Neural progenitor cell (in vitro differentiated cells): ENCODE measurements at regions not wholly inside any gene's neighbourhood (a gene's known extent, or its start where the extent isn't known, plus 50 kb on each side); places are given as distances from the start of the nearest gene placed in this dataset.

Experiments
- DNase-seq: peaks from one replicate; pipeline ENCODE4 v3.0.0-alpha.2; 2016; ENCODE audit warnings: low spot score
- H2AFZ ChIP-seq: fragments of 200-600 bp; sonication (generic); replicated peaks from 2 replicates; pipeline ENCODE4 v1.6.1; 2016; ENCODE audit warnings: antibody characterized with exemption
- H3F3A ChIP-seq: fragments of 200-600 bp; sonication (generic); 2 replicates; pipeline ENCODE4 v1.6.1; 2016; ENCODE audit warnings: antibody characterized with exemption, low read depth
- H3K27ac ChIP-seq: fragments of 200-600 bp; sonication (generic); 2 replicates; pipeline ENCODE4 v1.5.1; 2016; ENCODE audit warnings: mild to moderate bottlenecking
- H3K27me3 ChIP-seq: fragments of 200-600 bp; sonication (generic); 2 replicates; pipeline ENCODE4 v1.6.1; 2016; ENCODE audit warnings: mild to moderate bottlenecking, moderate library complexity
- H3K36me3 ChIP-seq: fragments of 200-600 bp; sonication (generic); 2 replicates; pipeline ENCODE4 v1.5.1; 2016
- H3K4me1 ChIP-seq: fragments of 200-600 bp; sonication (generic); 2 replicates; pipeline ENCODE4 v1.6.1; 2016; ENCODE audit warnings: mixed run types
- H3K4me2 ChIP-seq: fragments of 200-600 bp; sonication (generic); 2 replicates; pipeline ENCODE4 v1.6.1; 2016
- H3K4me3 ChIP-seq: fragments of 200-600 bp; sonication (generic); 2 replicates; pipeline ENCODE4 v1.5.1; 2016
- H3K79me2 ChIP-seq: fragments of 200-600 bp; sonication (generic); 2 replicates; pipeline ENCODE4 v1.6.1; 2016; ENCODE audit warnings: low read depth
- H3K9ac ChIP-seq: fragments of 200-600 bp; sonication (generic); 2 replicates; pipeline ENCODE4 v1.6.1; 2016
- H3K9me3 ChIP-seq: fragments of 200-600 bp; sonication (generic); 2 replicates; pipeline ENCODE4 v1.5.1; 2016; ENCODE audit warnings: low read depth
- H4K20me1 ChIP-seq: fragments of 200-600 bp; sonication (generic); 2 replicates; pipeline ENCODE4 v1.6.1; 2016; ENCODE audit warnings: low read depth
- H3K27ac Mint-ChIP-seq: 3 replicates; pipeline ENCODE4 v1.8.0; 2021; ENCODE audit warnings: mixed read lengths
- H3K27me3 Mint-ChIP-seq: 2 replicates; pipeline ENCODE4 v1.8.0; 2022; ENCODE audit warnings: low read depth, mild to moderate bottlenecking, inconsistent platforms, moderate library complexity, mixed read lengths; ENCODE audit not compliant: insufficient read depth
- H3K36me3 Mint-ChIP-seq: 3 replicates; pipeline ENCODE4 v1.8.0; 2021; ENCODE audit warnings: mixed read lengths
- H3K4me1 Mint-ChIP-seq: 3 replicates; pipeline ENCODE4 v1.8.0; 2021; ENCODE audit warnings: mixed read lengths
- H3K4me3 Mint-ChIP-seq: 3 replicates; pipeline ENCODE4 v1.8.0; 2021; ENCODE audit warnings: mild to moderate bottlenecking, moderate library complexity, mixed read lengths
- H3K9me3 Mint-ChIP-seq: 3 replicates; pipeline ENCODE4 v1.8.0; 2020; ENCODE audit warnings: mixed read lengths
- CTCF ChIP-seq: fragments of 200-600 bp; sonication (generic); IDR thresholded peaks from 2 replicates; pipeline ENCODE4 v1.5.1; 2017; ENCODE audit warnings: antibody characterized with exemption, mild to moderate bottlenecking
- EZH2 ChIP-seq: fragments of 200-600 bp; sonication (generic); IDR thresholded peaks from 2 replicates; pipeline ENCODE4 v1.6.1; 2017; ENCODE audit warnings: antibody characterized with exemption, mild to moderate bottlenecking, moderate library complexity
- EZH2phosphoT487 ChIP-seq: fragments of 200-600 bp; sonication (generic); IDR thresholded peaks from 2 replicates; pipeline ENCODE4 v1.6.1; 2017; ENCODE audit warnings: antibody characterized with exemption

- Histone ChIP-seq H3K4me1 (no peaks in the 10 kb centered on the region), H3F3A (no peaks in the 10 kb centered on the region), H3K9me3 (no peaks in the 10 kb centered on the region), H3K27me3 (no peaks in the 10 kb centered on the region), H3K4me2 (no peak overlapping the region), H3K79me2 (no peaks in the 10 kb centered on the region), H4K20me1 (no peaks in the 10 kb centered on the region), H3K9ac (no peak overlapping the region), H3K27ac (no peak overlapping the region), H3K36me3 (no peaks in the 10 kb centered on the region), H2AFZ (no peak overlapping the region), H3K4me3 (no peak overlapping the region)
- Mint-ChIP-seq H3K4me1 (no peaks in the 10 kb centered on the region), H3K9me3 (peaks cover 14% of the 10 kb centered on the region), H3K36me3 (peaks cover 52% of the 10 kb centered on the region), H3K27me3 (peaks cover 2% of the 10 kb centered on the region), H3K27ac (no peak overlapping the region), H3K4me3 (no peak overlapping the region)
- DNase-seq = no peak
- no peak for TF ChIP-seq EZH2phosphoT487
- TF ChIP-seq EZH2 = no peak
Measured at GRCh38 chr6:22057962-22058361, 238.9 kb downstream of the PRL start.

GRCh38 chr6:22059126-22059525, 237.7 kb downstream of the PRL start:
- no peaks in the 10 kb centered on the region for H3K4me1 ChIP-seq
- DNase-seq = no peak
- peaks cover 54% of the 10 kb centered on the region for H3K36me3 Mint-ChIP-seq
- H3K27me3 Mint-ChIP-seq = peaks cover 4% of the 10 kb centered on the region
- H2AFZ ChIP-seq = no peak overlapping the region
- H3K27me3 ChIP-seq = no peaks in the 10 kb centered on the region
- no peaks in the 10 kb centered on the region for H3K36me3 ChIP-seq
- peaks cover 11% of the 10 kb centered on the region for H3K9me3 Mint-ChIP-seq
- H3K9me3 ChIP-seq = no peaks in the 10 kb centered on the region
- H4K20me1 ChIP-seq = no peaks in the 10 kb centered on the region
- no peaks in the 10 kb centered on the region for H3K79me2 ChIP-seq
- H3K4me3 Mint-ChIP-seq = no peak overlapping the region
- no peak overlapping the region for H3K27ac Mint-ChIP-seq
- H3K4me1 Mint-ChIP-seq = no peaks in the 10 kb centered on the region
- no peak overlapping the region for H3K27ac ChIP-seq
- no peak for TF ChIP-seq EZH2
- no peaks in the 10 kb centered on the region for H3F3A ChIP-seq
- no peak overlapping the region for H3K4me3 ChIP-seq
- no peak overlapping the region for H3K4me2 ChIP-seq
- H3K9ac ChIP-seq = no peak overlapping the region

GRCh38 chr6:22059946-22060345, 236.9 kb downstream of the PRL start:
- Histone ChIP-seq H3K27ac (no peak overlapping the region), H3K27me3 (no peaks in the 10 kb centered on the region), H3K4me3 (no peak overlapping the region), H3K4me1 (no peaks in the 10 kb centered on the region), H4K20me1 (no peaks in the 10 kb centered on the region), H2AFZ (no peak overlapping the region), H3K4me2 (no peak overlapping the region), H3K36me3 (no peaks in the 10 kb centered on the region), H3K9ac (no peak overlapping the region), H3K9me3 (no peaks in the 10 kb centered on the region), H3K79me2 (no peaks in the 10 kb centered on the region), H3F3A (no peaks in the 10 kb centered on the region)
- Mint-ChIP-seq H3K9me3 (peaks cover 8% of the 10 kb centered on the region), H3K36me3 (peaks cover 52% of the 10 kb centered on the region), H3K4me3 (no peak overlapping the region), H3K27ac (no peak overlapping the region), H3K27me3 (peaks cover 4% of the 10 kb centered on the region), H3K4me1 (no peaks in the 10 kb centered on the region)
- TF ChIP-seq EZH2 (no peak), CTCF (no peak), EZH2phosphoT487 (no peak)
- no peak for DNase-seq

- H3K4me1 ChIP-seq = no peaks in the 10 kb centered on the region
- no peak overlapping the region for H3K4me3 ChIP-seq
- Mint-ChIP-seq H3K4me1 (peaks cover 4% of the 10 kb centered on the region), H3K9me3 (no peaks in the 10 kb centered on the region), H3K4me3 (no peak overlapping the region), H3K36me3 (peaks cover 38% of the 10 kb centered on the region), H3K27me3 (peaks cover 4% of the 10 kb centered on the region), H3K27ac (no peak overlapping the region)
- H2AFZ ChIP-seq = no peak overlapping the region
- H4K20me1 ChIP-seq = no peaks in the 10 kb centered on the region
- no peaks in the 10 kb centered on the region for H3K36me3 ChIP-seq
- no peak for DNase-seq
- no peak overlapping the region for H3K4me2 ChIP-seq
- no peaks in the 10 kb centered on the region for H3K9me3 ChIP-seq
- no peaks in the 10 kb centered on the region for H3K27me3 ChIP-seq
- TF ChIP-seq EZH2 (no peak), CTCF (no peak), EZH2phosphoT487 (no peak)
- H3K9ac ChIP-seq = no peak overlapping the region
- H3K79me2 ChIP-seq = no peaks in the 10 kb centered on the region
- no peak overlapping the region for H3K27ac ChIP-seq
- H3F3A ChIP-seq = no peaks in the 10 kb centered on the region
Measured at GRCh38 chr6:22062807-22063408, 233.9 kb downstream of the PRL start.
